Upper lobe of right lung (tissue), 1 donor: ENCODE measurements at regions not wholly inside any gene's neighbourhood (a gene's known extent, or its start where the extent isn't known, plus 50 kb on each side); places are given as distances from the start of the nearest gene placed in this dataset.

ENCODE experiments used
- ATAC-seq: fragments of 200-7000 bp; cut with Tn5 transposase; one replicate; pipeline ENCODE4 v1.9.1; 2020; ENCODE audit warnings: mild to moderate bottlenecking, moderate library complexity
- DNase-seq: peaks from one replicate; pipeline ENCODE4 v3.0.0-alpha.2; 2020
- H3K27ac ChIP-seq: fragments of 200-600 bp; one replicate; pipeline ENCODE4 v1.8.0; 2022
- H3K27me3 ChIP-seq: fragments of 200-600 bp; one replicate; pipeline ENCODE4 v1.8.0; 2022; ENCODE audit warnings: mild to moderate bottlenecking
- H3K36me3 ChIP-seq: fragments of 200-600 bp; one replicate; pipeline ENCODE4 v1.8.0; 2022
- H3K4me1 ChIP-seq: fragments of 200-600 bp; one replicate; pipeline ENCODE4 v1.8.0; 2022
- H3K4me3 ChIP-seq: fragments of 200-600 bp; one replicate; pipeline ENCODE4 v1.8.0; 2022; ENCODE audit warnings: mild to moderate bottlenecking
- H3K9me3 ChIP-seq: fragments of 200-600 bp; one replicate; pipeline ENCODE4 v1.8.0; 2022
- CTCF ChIP-seq: fragments of 200-600 bp; IDR thresholded peaks from one replicate; pipeline ENCODE4 v1.8.0; 2022; ENCODE audit warnings: antibody characterized with exemption
- intact Hi-C: fragments of 100-400 bp; cut with DNase I; formaldehyde crosslinking; loops from one replicate; pipeline ENCODE4 v1.11.0; 2022
- donor health status: DM: no; HTN: yes; CAD: no; lungs with severe emphysema.

DNA sequence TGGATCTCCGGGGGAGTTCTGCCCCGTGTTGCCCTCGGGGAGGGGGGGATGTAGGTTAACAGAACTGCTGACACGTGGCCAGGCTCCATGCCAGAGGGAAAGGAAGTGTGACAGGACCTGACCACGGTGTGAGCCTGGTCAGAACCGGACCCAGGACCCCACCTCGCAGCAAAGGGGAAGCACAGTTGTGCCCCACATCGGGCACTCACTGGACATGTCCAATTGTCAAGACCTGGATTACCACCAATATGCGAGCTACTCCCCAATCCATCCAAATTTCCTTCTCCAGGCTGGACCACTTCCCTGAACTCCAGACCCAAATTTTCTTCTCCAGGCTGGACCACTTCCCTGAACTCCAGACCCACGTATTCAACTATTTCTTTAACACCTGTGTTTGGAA is 78.8 kb upstream of the PIWIL1 start:
- Histone ChIP-seq H3K9me3 (no peaks in the 10 kb centered on the region), H3K4me3 (no peak overlapping the region), H3K27me3 (no peaks in the 10 kb centered on the region), H3K4me1 (no peaks in the 10 kb centered on the region), H3K27ac (no peak overlapping the region), H3K36me3 (no peaks in the 10 kb centered on the region)
- ATAC-seq (no peak), DNase-seq (no peak)
- no peak for TF ChIP-seq CTCF
- intact Hi-C loops: no loop called here

- no peak for ATAC-seq
- no peak for TF ChIP-seq CTCF
These were observed 74.7 kb upstream of the PIWIL1 start for GRCh38 chr12:130263025-130263424.

DNA sequence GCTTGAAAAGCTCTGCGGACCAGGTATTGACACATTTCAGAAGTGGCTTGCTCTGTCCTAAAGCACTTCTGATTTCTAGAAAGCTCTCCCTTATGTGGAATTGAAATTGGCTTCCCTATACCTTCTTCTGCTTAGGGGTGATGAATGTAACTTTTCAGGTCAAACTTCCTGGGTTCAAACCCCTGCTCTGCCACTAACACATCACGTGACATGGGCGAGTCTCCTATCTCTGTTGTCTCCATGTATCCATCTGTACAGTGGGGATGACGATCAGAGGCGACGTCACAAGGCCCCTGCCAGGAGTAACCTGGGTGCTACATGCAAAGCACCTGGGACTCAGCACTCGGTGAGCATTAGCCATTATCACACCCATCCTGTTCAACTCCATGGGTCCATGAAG is 73.7 kb upstream of the PIWIL1 start:
- Histone ChIP-seq H3K27me3 (peaks cover 6% of the 10 kb centered on the region), H3K4me1 (no peaks in the 10 kb centered on the region), H3K27ac (no peak overlapping the region), H3K36me3 (no peaks in the 10 kb centered on the region), H3K4me3 (no peak overlapping the region), H3K9me3 (no peaks in the 10 kb centered on the region)
- intact Hi-C loops: no loop called here
- no peak for ATAC-seq
- no peak for DNase-seq
- no peak for TF ChIP-seq CTCF

More at GRCh38 chr12:130263025-130263424, 74.7 kb upstream of the PIWIL1 start:
- Histone ChIP-seq H3K9me3 (no peaks in the 10 kb centered on the region), H3K4me3 (no peak overlapping the region), H3K27ac (no peak overlapping the region), H3K36me3 (no peaks in the 10 kb centered on the region), H3K27me3 (peaks cover 6% of the 10 kb centered on the region), H3K4me1 (no peaks in the 10 kb centered on the region)
- intact Hi-C loops: no loop called here
- no peak for DNase-seq

- H3K4me3 ChIP-seq: no peak overlapping the region
- DNase-seq (no peak), ATAC-seq (no peak)
- intact Hi-C loops: no loop called here
- TF ChIP-seq CTCF: no peak
- no peaks in the 10 kb centered on the region for H3K36me3 ChIP-seq
- H3K27me3 ChIP-seq: peaks cover 6% of the 10 kb centered on the region
- H3K4me1 ChIP-seq: no peaks in the 10 kb centered on the region
- H3K27ac ChIP-seq: no peak overlapping the region
- H3K9me3 ChIP-seq: no peaks in the 10 kb centered on the region
These were observed 70.9 kb upstream of the PIWIL1 start for GRCh38 chr12:130266751-130267150.

DNA sequence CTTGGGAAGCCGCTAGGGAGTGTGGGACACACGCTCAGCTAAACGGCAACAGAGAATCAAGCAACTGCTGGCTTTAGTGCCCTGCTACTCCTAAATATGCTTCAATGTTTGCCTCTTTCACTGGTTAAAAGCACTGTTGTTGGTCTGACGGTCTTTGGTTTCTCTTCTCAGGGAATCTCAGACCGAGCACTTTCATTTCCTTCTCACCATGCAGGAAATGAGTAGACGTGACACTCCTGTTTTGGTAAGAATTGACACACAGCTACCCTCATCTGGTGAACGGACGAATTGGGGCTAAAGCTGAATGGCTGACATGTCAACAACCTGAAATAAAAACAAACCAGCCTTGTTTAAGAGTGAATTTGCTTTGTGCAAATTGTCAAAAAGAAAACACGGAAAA is 57.5 kb upstream of the PIWIL1 start:
- peak overlapping the region; percentile 21 for H3K4me3 ChIP-seq
- H3K27ac ChIP-seq: no peak overlapping the region
- intact Hi-C loops: no loop called here

More for the DNA sequence above, 57.5 kb upstream of the PIWIL1 start:
- ATAC-seq (no peak), DNase-seq (no peak)
- TF ChIP-seq CTCF: no peak
- no peaks in the 10 kb centered on the region for H3K36me3 ChIP-seq
- H3K27me3 ChIP-seq: no peaks in the 10 kb centered on the region
- no peaks in the 10 kb centered on the region for H3K9me3 ChIP-seq
- no peaks in the 10 kb centered on the region for H3K4me1 ChIP-seq
